Peyer's patch (tissue), 4 donors: ENCODE measurements at regions not wholly inside any gene's neighbourhood (a gene's known extent, or its start where the extent isn't known, plus 50 kb on each side); places are given as distances from the start of the nearest gene placed in this dataset.
A peak's percentile ranks its signal among the peaks of the same experiment; 100 is the strongest.
"Not testable (repeated sequence)": the region's sequence is repeated elsewhere in the genome, so short reads cannot be mapped to it uniquely, and the experiment has no call there.

Experiments
- DNase-seq, 3 donors: peaks; one replicate each; pipeline ENCODE4 v3.0.0-alpha.2; 2017 to 2019
- H3K27ac ChIP-seq, 4 donors: fragments of 200-600 bp; sonication (generic); one replicate each; pipeline ENCODE4 v1.5.1; 2016 to 2019
- H3K27me3 ChIP-seq, 2 donors: fragments of 200-600 bp; sonication (generic); one replicate each; pipeline ENCODE4 v1.5.1; 2019
- H3K36me3 ChIP-seq, 3 donors: fragments of 200-600 bp; sonication (generic); one replicate each; pipeline ENCODE4 v1.5.1; 2016 to 2019
- H3K4me1 ChIP-seq, 4 donors: fragments of 200-600 bp; sonication (generic); one replicate each; pipeline ENCODE4 v1.5.1; 2016 to 2019
- H3K4me3 ChIP-seq, 4 donors: fragments of 200-600 bp; sonication (generic); 1 replicate in 3 of 4; 2 replicates in 1 of 4; pipeline ENCODE4 v1.5.1; 2016 to 2019; ENCODE audit warnings: mild to moderate bottlenecking in 1 of 4
- H3K9me3 ChIP-seq, 4 donors: fragments of 200-600 bp; sonication (generic); one replicate each; pipeline ENCODE4 v1.5.1; 2016 to 2019; ENCODE audit warnings: mild to moderate bottlenecking in 1 of 4
- POLR2A ChIP-seq, 2 donors: fragments of 450-650 bp; IDR thresholded peaks; one replicate each; pipeline ENCODE4 v1.5.1; 2017; ENCODE audit warnings: antibody characterized with exemption in 2 of 2, mild to moderate bottlenecking in 2 of 2, moderate library complexity in 2 of 2
- TF ChIP-seq, protein P1 (sequence below), 6 experiments: fragments of 450-650 bp in 4 of 6; fragments of 200-600 bp in 2 of 6; sonication (generic) in 1 of 6; IDR thresholded peaks; one replicate each; pipeline ENCODE4 v1.5.1; 2017 to 2019; ENCODE audit warnings: antibody characterized with exemption in 6 of 6, mild to moderate bottlenecking in 3 of 6, moderate library complexity in 1 of 6

DNA sequence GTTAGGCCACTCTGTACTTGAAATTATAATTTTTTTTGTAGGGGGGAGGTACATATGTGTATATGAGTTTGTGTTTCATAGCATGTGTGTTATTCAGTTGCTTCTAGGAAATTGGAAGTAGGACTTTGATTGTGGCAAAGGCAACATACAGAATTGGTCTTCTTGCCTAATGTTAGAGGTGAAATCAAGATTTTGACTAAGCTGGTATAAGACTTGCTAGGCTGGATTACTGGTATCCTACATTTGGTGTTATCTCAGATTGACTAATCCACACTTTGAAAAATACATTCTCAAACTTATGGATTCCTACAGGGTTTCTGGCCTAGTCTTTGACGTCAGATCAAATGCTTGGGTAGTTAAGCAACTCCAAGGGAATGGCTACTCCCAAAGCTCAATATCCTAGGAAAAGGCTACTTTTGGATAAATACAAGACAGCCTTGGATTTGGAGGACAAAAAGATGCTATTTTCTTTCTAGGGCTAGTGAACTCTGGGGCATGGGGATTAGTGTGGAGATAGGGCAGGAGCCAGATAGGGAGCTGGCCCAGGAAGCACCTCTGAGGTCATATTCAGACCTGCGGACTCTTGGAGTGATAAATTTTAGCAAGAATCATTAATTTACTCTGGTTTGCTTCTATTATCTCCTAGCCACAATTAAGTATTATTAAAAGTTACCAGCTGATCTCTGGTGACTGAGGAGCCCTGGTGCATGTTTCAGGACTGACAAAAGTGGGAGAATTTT, 144.0 kb upstream of the RPS23 start:
- Histone ChIP-seq H3K27ac (peak overlapping the region in 3 of 4 donors; percentile 12 to 58 (median 36)), H3K27me3 (no peaks in the 10 kb centered on the region), H3K4me3 (no peak overlapping the region), H3K4me1 (peaks cover 0 to 18% (median 0%) of the 10 kb centered on the region in 4 donors), H3K36me3 (no peaks in the 10 kb centered on the region), H3K9me3 (no peaks in the 10 kb centered on the region)
- TF ChIP-seq, protein P1, sequence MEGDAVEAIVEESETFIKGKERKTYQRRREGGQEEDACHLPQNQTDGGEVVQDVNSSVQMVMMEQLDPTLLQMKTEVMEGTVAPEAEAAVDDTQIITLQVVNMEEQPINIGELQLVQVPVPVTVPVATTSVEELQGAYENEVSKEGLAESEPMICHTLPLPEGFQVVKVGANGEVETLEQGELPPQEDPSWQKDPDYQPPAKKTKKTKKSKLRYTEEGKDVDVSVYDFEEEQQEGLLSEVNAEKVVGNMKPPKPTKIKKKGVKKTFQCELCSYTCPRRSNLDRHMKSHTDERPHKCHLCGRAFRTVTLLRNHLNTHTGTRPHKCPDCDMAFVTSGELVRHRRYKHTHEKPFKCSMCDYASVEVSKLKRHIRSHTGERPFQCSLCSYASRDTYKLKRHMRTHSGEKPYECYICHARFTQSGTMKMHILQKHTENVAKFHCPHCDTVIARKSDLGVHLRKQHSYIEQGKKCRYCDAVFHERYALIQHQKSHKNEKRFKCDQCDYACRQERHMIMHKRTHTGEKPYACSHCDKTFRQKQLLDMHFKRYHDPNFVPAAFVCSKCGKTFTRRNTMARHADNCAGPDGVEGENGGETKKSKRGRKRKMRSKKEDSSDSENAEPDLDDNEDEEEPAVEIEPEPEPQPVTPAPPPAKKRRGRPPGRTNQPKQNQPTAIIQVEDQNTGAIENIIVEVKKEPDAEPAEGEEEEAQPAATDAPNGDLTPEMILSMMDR (IDR thresholded peaks at IDR 0.05), result no peak
- TF ChIP-seq POLR2A (IDR thresholded peaks at IDR 0.05), result no peak
- no peak for DNase-seq

- DNase-seq, result no peak
- Histone ChIP-seq H3K4me3 (no peak overlapping the region), H3K36me3 (no peaks in the 10 kb centered on the region), H3K9me3 (no peaks in the 10 kb centered on the region), H3K4me1 (peaks cover 0 to 11% (median 0%) of the 10 kb centered on the region in 4 donors), H3K27me3 (no peaks in the 10 kb centered on the region), H3K27ac (no peak overlapping the region)
- no peak for TF ChIP-seq POLR2A (IDR thresholded peaks at IDR 0.05)
- TF ChIP-seq, protein P1 (IDR thresholded peaks at IDR 0.05), result peak in 1 of 6 experiments; percentile 13
These were observed 143.0 kb upstream of the RPS23 start for GRCh38 chr5:82421119-82421518.

- not testable (repeated sequence) for H3K4me1 ChIP-seq, H3K36me3 ChIP-seq, H3K27me3 ChIP-seq, DNase-seq, H3K27ac ChIP-seq, H3K4me3 ChIP-seq, H3K9me3 ChIP-seq
These were observed 142.4 kb upstream of the RPS23 start for GRCh38 chr5:82420524-82420923.

GRCh38 chr5:82419559-82420332, 141.6 kb upstream of the RPS23 start:
- Histone ChIP-seq H3K4me1 (peaks cover 0 to 8% (median 0%) of the 10 kb centered on the region in 4 donors), H3K36me3 (no peaks in the 10 kb centered on the region), H3K4me3 (no peak overlapping the region), H3K27ac (no peak overlapping the region), H3K27me3 (no peaks in the 10 kb centered on the region), H3K9me3 (no peaks in the 10 kb centered on the region)
- DNase-seq, result no peak
- TF ChIP-seq POLR2A (IDR thresholded peaks at IDR 0.05), result no peak
- TF ChIP-seq, protein P1 (IDR thresholded peaks at IDR 0.05), result no peak

- Histone ChIP-seq H3K4me1 (peaks cover 0 to 8% (median 0%) of the 10 kb centered on the region in 4 donors), H3K27me3 (no peaks in the 10 kb centered on the region), H3K36me3 (no peaks in the 10 kb centered on the region), H3K9me3 (no peaks in the 10 kb centered on the region), H3K27ac (peak overlapping the region in 3 of 4 donors; percentile 39 to 57 (median 46)), H3K4me3 (no peak overlapping the region)
- TF ChIP-seq, protein P1 (IDR thresholded peaks at IDR 0.05), result no peak
- no peak for TF ChIP-seq POLR2A (IDR thresholded peaks at IDR 0.05)
- no peak for DNase-seq
These were observed 140.4 kb upstream of the RPS23 start for GRCh38 chr5:82418608-82418950.
